RWPE1 (cell line): ENCODE measurements at regions not wholly inside any gene's neighbourhood (a gene's known extent, or its start where the extent isn't known, plus 50 kb on each side); places are given as distances from the start of the nearest gene placed in this dataset.

ENCODE experiments used
- CTCF ChIA-PET: fragments of 350-600 bp; sonication (Branson Sonifier 250); formaldehyde crosslinking; extraction: SDS; loops from one replicate; lab custom pipeline; 2021; lab: Yijun Ruan, JAX
- POLR2A ChIA-PET: fragments of 400-600 bp; formaldehyde crosslinking; extraction: SDS; loops from one replicate; lab custom pipeline; 2020; ENCODE audit warnings: antibody characterized with exemption; ENCODE audit not compliant: low non-redundant PET; lab: Yijun Ruan, JAX
- DNase-seq: peaks from one replicate; pipeline ENCODE4 v3.0.0; 2012; ENCODE audit warnings: low spot score
- H3K27ac ChIP-seq: fragments of 450-650 bp; 2 replicates; pipeline ENCODE4 v1.5.1; 2017
- CTCF ChIP-seq: fragments of 450-650 bp; conservative IDR thresholded peaks from 2 replicates; pipeline ENCODE4 v1.5.1; 2017; ENCODE audit warnings: low read depth, mild to moderate bottlenecking

GRCh38 chr2:136522724-136523123, 242.6 kb upstream of the THSD7B start:
- no peak for DNase-seq
- H3K27ac ChIP-seq: no peak overlapping the region
- no peak for TF ChIP-seq CTCF
- POLR2A ChIA-PET: no interaction called here
- CTCF ChIA-PET: interaction anchor here (0.6 to 0.7 kb wide), 2 partner anchors 1139 to 1235 kb away, joined by 3 read pairs; no protein-coding TSS in a partner anchor

- CTCF ChIA-PET: no interaction called here
These were observed 247.6 kb upstream of the THSD7B start for GRCh38 chr2:136517716-136518115.

GRCh38 chr2:136510244-136510643, 255.1 kb upstream of the THSD7B start:
- ChIA-PET POLR2A (no interaction called here), CTCF (no interaction called here)
- DNase-seq: no peak
- no peak for TF ChIP-seq CTCF
- H3K27ac ChIP-seq: no peak overlapping the region

More at GRCh38 chr2:136517716-136518115, 247.6 kb upstream of the THSD7B start:
- DNase-seq: no peak
- TF ChIP-seq CTCF: no peak
- POLR2A ChIA-PET: no interaction called here
- H3K27ac ChIP-seq: no peak overlapping the region

- ChIA-PET POLR2A (no interaction called here), CTCF (no interaction called here)
- DNase-seq: no peak
- TF ChIP-seq CTCF: no peak
- H3K27ac ChIP-seq: no peak overlapping the region
These were observed 259.9 kb upstream of the THSD7B start for GRCh38 chr2:136505462-136505861.

GRCh38 chr2:136502660-136503059, 262.7 kb upstream of the THSD7B start:
- DNase-seq: no peak
- no peak overlapping the region for H3K27ac ChIP-seq
- POLR2A ChIA-PET: no interaction called here
- CTCF ChIA-PET: no interaction called here
- no peak for TF ChIP-seq CTCF

GRCh38 chr2:136497709-136498108, 267.6 kb upstream of the THSD7B start:
- POLR2A ChIA-PET: no interaction called here
- CTCF ChIA-PET: no interaction called here
- no peak overlapping the region for H3K27ac ChIP-seq
- DNase-seq: no peak
- no peak for TF ChIP-seq CTCF

- POLR2A ChIA-PET: no interaction called here
- DNase-seq: no peak
- TF ChIP-seq CTCF: no peak
- H3K27ac ChIP-seq: no peak overlapping the region
- CTCF ChIA-PET: no interaction called here
These were observed 268.4 kb upstream of the THSD7B start for GRCh38 chr2:136496966-136497365.
